CD4-positive, alpha-beta memory T cell (primary cell): ENCODE measurements at regions not wholly inside any gene's neighbourhood (a gene's known extent, or its start where the extent isn't known, plus 50 kb on each side); places are given as distances from the start of the nearest gene placed in this dataset.

Source experiments
- CTCF ChIA-PET: fragments of 350-600 bp; sonication (Branson Sonifier 250); formaldehyde crosslinking; loops from one replicate; lab custom pipeline; 2021; ENCODE audit warnings: inconsistent platforms; ENCODE audit not compliant: partially characterized antibody; lab: Charles Lee
- POLR2A ChIA-PET: fragments of 350-600 bp; sonication (Branson Sonifier 250); formaldehyde crosslinking; loops from one replicate; lab custom pipeline; 2021; ENCODE audit not compliant: partially characterized antibody; lab: Charles Lee
- DNase-seq, 5 donors: peaks; one replicate each; pipeline versions ENCODE4 v3.0.0 to v3.0.0-alpha.2; 2020 to 2022; ENCODE audit warnings: mixed read lengths in 1 of 5
- H3K27ac ChIP-seq: one replicate; pipeline ENCODE4 v1.7.0; 2013; ENCODE audit warnings: low read depth, low read length
- H3K27me3 ChIP-seq: 2 replicates; pipeline ENCODE4 v1.7.0; 2013; ENCODE audit warnings: mild to moderate bottlenecking, low read length, moderate library complexity; ENCODE audit not compliant: insufficient read depth
- H3K36me3 ChIP-seq: 2 replicates; pipeline ENCODE4 v1.7.0; 2013; ENCODE audit warnings: mild to moderate bottlenecking, low read length, moderate library complexity; ENCODE audit not compliant: insufficient read depth
- H3K4me1 ChIP-seq: 2 replicates; pipeline ENCODE4 v1.7.0; 2013; ENCODE audit warnings: mild to moderate bottlenecking, low read length, moderate library complexity; ENCODE audit not compliant: insufficient read depth
- H3K4me3 ChIP-seq, 2 donors: one replicate each; pipeline ENCODE4 v1.7.0; 2013; ENCODE audit warnings: low read length in 2 of 2, mild to moderate bottlenecking in 1 of 2
- H3K9me3 ChIP-seq, 2 donors: one replicate each; pipeline ENCODE4 v1.7.0; 2013; ENCODE audit warnings: low read length in 2 of 2, control low read depth in 1 of 2; ENCODE audit not compliant: control insufficient read depth in 1 of 2
- H3K27ac Mint-ChIP-seq, 7 donors: one replicate each; pipeline ENCODE4 v1.8.0; 2020 to 2021; ENCODE audit warnings: mixed read lengths in 7 of 7, mild to moderate bottlenecking in 6 of 7, inconsistent platforms in 3 of 7, moderate library complexity in 3 of 7
- H3K27me3 Mint-ChIP-seq, 2 donors: one replicate each; pipeline ENCODE4 v1.8.0; 2020 to 2021; ENCODE audit warnings: mixed read lengths in 2 of 2
- H3K36me3 Mint-ChIP-seq, 2 donors: one replicate each; pipeline ENCODE4 v1.8.0; 2020 to 2021; ENCODE audit warnings: mixed read lengths in 2 of 2, inconsistent platforms in 1 of 2, mild to moderate bottlenecking in 1 of 2
- H3K4me1 Mint-ChIP-seq, 4 donors: one replicate each; pipeline ENCODE4 v1.8.0; 2020 to 2021; ENCODE audit warnings: mixed read lengths in 4 of 4, mild to moderate bottlenecking in 1 of 4
- H3K4me3 Mint-ChIP-seq, 8 donors: one replicate each; pipeline ENCODE4 v1.8.0; 2020 to 2021; ENCODE audit warnings: mixed read lengths in 8 of 8, mild to moderate bottlenecking in 7 of 8, moderate library complexity in 6 of 8, inconsistent platforms in 3 of 8
- H3K9me3 Mint-ChIP-seq, 8 donors: one replicate each; pipeline ENCODE4 v1.8.0; 2020 to 2021; ENCODE audit warnings: mixed read lengths in 8 of 8, mild to moderate bottlenecking in 5 of 8, inconsistent platforms in 3 of 8, moderate library complexity in 1 of 8
- intact Hi-C: fragments of 100-400 bp; cut with micrococcal nuclease; formaldehyde crosslinking; loops from one replicate; pipeline ENCODE4 v1.15.1; 2023

DNA sequence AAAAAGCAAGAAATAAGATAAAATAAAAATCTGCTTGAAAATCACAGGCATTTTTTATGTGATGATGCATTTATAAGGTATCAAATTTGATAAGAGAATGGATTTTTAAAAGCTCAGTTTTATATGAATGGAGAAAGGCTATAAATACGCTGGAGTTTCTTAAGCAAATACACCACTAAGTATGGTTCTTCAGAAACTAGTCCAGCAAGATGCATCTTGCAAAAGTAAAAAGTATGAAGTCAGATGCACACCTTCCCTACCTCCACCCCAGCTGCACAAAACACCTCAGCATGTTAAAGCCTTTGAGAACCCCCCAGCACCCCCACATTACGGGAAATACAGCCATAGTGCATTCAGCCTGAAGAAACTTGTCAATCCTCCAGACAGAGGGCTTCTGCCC lies 143.1 kb upstream of the PROX1 start:
- Mint-ChIP-seq H3K4me3 (no peak overlapping the region), H3K27me3 (peaks cover 0 to 5% of the 10 kb centered on the region in 2 donors), H3K9me3 (peaks cover 0 to 6% (median 0%) of the 10 kb centered on the region in 8 donors), H3K4me1 (peaks cover 0 to 7% (median 5%) of the 10 kb centered on the region in 4 donors), H3K27ac (no peak overlapping the region), H3K36me3 (no peaks in the 10 kb centered on the region)
- no peaks in the 10 kb centered on the region for H3K27me3 ChIP-seq
- ChIA-PET CTCF (no interaction called here), POLR2A (no interaction called here)
- H3K4me1 ChIP-seq: no peaks in the 10 kb centered on the region
- H3K9me3 ChIP-seq: no peaks in the 10 kb centered on the region
- no peaks in the 10 kb centered on the region for H3K36me3 ChIP-seq
- H3K27ac ChIP-seq: no peak overlapping the region
- intact Hi-C loops: no loop called here
- H3K4me3 ChIP-seq: no peak overlapping the region
- DNase-seq: no peak

- POLR2A ChIA-PET: interaction anchor here (0.7 kb wide), 1 partner anchor 68 kb away, joined by 3 read pairs; no protein-coding TSS in a partner anchor
Observed at GRCh38 chr1:213852107-213852506, 135.7 kb upstream of the PROX1 start.

DNA sequence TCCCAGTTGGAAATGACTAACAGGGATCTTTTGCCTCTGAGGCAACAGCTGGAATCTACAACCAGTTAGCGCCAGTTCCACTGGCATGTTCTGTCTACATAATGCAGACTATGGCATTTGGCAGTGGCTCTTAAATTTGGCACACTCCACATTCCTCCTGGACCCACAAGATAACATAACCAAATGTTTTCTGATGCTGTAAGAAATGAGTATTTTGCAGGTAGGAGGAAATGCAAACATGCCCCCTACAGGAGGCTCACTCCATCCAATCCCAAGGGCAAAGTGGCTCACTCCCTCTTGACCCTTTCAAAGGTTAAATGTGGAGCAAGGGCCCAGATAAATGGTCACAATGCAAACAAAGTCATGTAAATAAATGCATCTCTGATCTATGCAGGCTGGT lies 129.2 kb upstream of the PROX1 start:
- H3K36me3 ChIP-seq: no peaks in the 10 kb centered on the region
- H3K4me1 Mint-ChIP-seq: peaks cover 0 to 8% (median under 1%) of the 10 kb centered on the region in 4 donors
- H3K9me3 ChIP-seq: no peaks in the 10 kb centered on the region
- no peaks in the 10 kb centered on the region for H3K27me3 ChIP-seq
- no peaks in the 10 kb centered on the region for H3K36me3 Mint-ChIP-seq
- H3K4me3 ChIP-seq: no peak overlapping the region
- CTCF ChIA-PET: no interaction called here
- H3K4me1 ChIP-seq: peaks cover 6% of the 10 kb centered on the region
- no peak overlapping the region for H3K4me3 Mint-ChIP-seq
- no peaks in the 10 kb centered on the region for H3K27me3 Mint-ChIP-seq
- no peak overlapping the region for H3K27ac Mint-ChIP-seq
- peaks cover 0 to 3% (median 0%) of the 10 kb centered on the region in 8 donors for H3K9me3 Mint-ChIP-seq
- intact Hi-C loops: no loop called here
- DNase-seq: no peak
- no peak overlapping the region for H3K27ac ChIP-seq
- POLR2A ChIA-PET: no interaction called here

More at GRCh38 chr1:213852107-213852506, 135.7 kb upstream of the PROX1 start:
- no peaks in the 10 kb centered on the region for H3K27me3 Mint-ChIP-seq
- Histone ChIP-seq H3K27ac (no peak overlapping the region), H3K36me3 (no peaks in the 10 kb centered on the region), H3K9me3 (no peaks in the 10 kb centered on the region), H3K4me3 (no peak overlapping the region), H3K4me1 (peaks cover 28% of the 10 kb centered on the region), H3K27me3 (no peaks in the 10 kb centered on the region)
- intact Hi-C loops: loop anchor here (1.0 to 5.0 kb wide), 3 partner anchors 68 to 182 kb away; no protein-coding TSS in a partner anchor
- peaks cover 2 to 14% (median 5%) of the 10 kb centered on the region in 4 donors for H3K4me1 Mint-ChIP-seq
- H3K36me3 Mint-ChIP-seq: no peaks in the 10 kb centered on the region
- DNase-seq: peak; percentile 47 to 66 (median 62)
- H3K27ac Mint-ChIP-seq: no peak overlapping the region
- H3K9me3 Mint-ChIP-seq: peaks cover 0 to 5% (median 0%) of the 10 kb centered on the region in 8 donors
- CTCF ChIA-PET: interaction anchor here (1.2 kb wide), 1 partner anchor 181 kb away, joined by 4 read pairs; no protein-coding TSS in a partner anchor
- no peak overlapping the region for H3K4me3 Mint-ChIP-seq

DNA sequence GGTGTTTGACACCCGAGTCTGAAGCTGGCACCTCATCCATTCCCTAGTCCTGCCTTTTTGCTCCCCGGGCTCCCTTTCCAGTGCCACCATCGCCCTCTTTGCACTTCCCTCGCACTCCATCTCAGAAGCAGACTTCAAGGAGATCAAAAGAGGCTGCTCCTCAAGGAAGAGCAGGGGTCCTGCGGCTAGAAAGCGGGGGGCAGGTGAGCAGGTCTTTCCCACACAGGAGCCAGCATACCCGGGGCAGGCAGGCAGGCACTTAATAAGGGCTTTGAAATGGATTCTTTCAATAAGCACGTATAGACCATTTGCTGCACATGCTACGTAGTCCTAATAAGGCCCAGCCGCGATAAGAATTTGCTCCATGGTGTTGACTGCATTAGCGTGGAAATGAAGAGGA lies 125.9 kb upstream of the PROX1 start:
- H3K27ac Mint-ChIP-seq: no peak overlapping the region
- no peaks in the 10 kb centered on the region for H3K9me3 ChIP-seq
- no peaks in the 10 kb centered on the region for H3K27me3 Mint-ChIP-seq
- intact Hi-C loops: no loop called here
- no peaks in the 10 kb centered on the region for H3K36me3 Mint-ChIP-seq
- H3K36me3 ChIP-seq: no peaks in the 10 kb centered on the region
- H3K4me3 ChIP-seq: no peak overlapping the region
- no peaks in the 10 kb centered on the region for H3K4me1 Mint-ChIP-seq
- no peaks in the 10 kb centered on the region for H3K4me1 ChIP-seq
- POLR2A ChIA-PET: no interaction called here
- peaks cover 0 to 3% (median 0%) of the 10 kb centered on the region in 8 donors for H3K9me3 Mint-ChIP-seq
- H3K4me3 Mint-ChIP-seq: no peak overlapping the region
- no peak for DNase-seq
- no peak overlapping the region for H3K27ac ChIP-seq
- H3K27me3 ChIP-seq: no peaks in the 10 kb centered on the region
- CTCF ChIA-PET: no interaction called here

GRCh38 chr1:213864091-213864490 lies 123.7 kb upstream of the PROX1 start:
- CTCF ChIA-PET: no interaction called here

GRCh38 chr1:213868482-213868881 lies 119.3 kb upstream of the PROX1 start:
- H3K9me3 Mint-ChIP-seq: no peaks in the 10 kb centered on the region
- H3K4me1 Mint-ChIP-seq: peaks cover 2 to 20% (median 4%) of the 10 kb centered on the region in 4 donors

More at GRCh38 chr1:213864091-213864490, 123.7 kb upstream of the PROX1 start:
- no peaks in the 10 kb centered on the region for H3K36me3 ChIP-seq
- no peaks in the 10 kb centered on the region for H3K36me3 Mint-ChIP-seq
- H3K27ac ChIP-seq: no peak overlapping the region
- no peaks in the 10 kb centered on the region for H3K4me1 Mint-ChIP-seq
- H3K27me3 Mint-ChIP-seq: no peaks in the 10 kb centered on the region
- no peaks in the 10 kb centered on the region for H3K9me3 ChIP-seq
- no peaks in the 10 kb centered on the region for H3K4me1 ChIP-seq
- no peaks in the 10 kb centered on the region for H3K27me3 ChIP-seq
- no peak for DNase-seq
- no peak overlapping the region for H3K4me3 Mint-ChIP-seq
- H3K4me3 ChIP-seq: no peak overlapping the region
- H3K9me3 Mint-ChIP-seq: no peaks in the 10 kb centered on the region
- intact Hi-C loops: no loop called here
- POLR2A ChIA-PET: no interaction called here
- H3K27ac Mint-ChIP-seq: no peak overlapping the region

GRCh38 chr1:213871179-213871578 lies 116.6 kb upstream of the PROX1 start:
- POLR2A ChIA-PET: no interaction called here
- H3K27ac Mint-ChIP-seq: peak overlapping the region in 2 of 7 donors; percentile 0 to 42
- H3K36me3 ChIP-seq: no peaks in the 10 kb centered on the region
- H3K27me3 ChIP-seq: no peaks in the 10 kb centered on the region
- no peaks in the 10 kb centered on the region for H3K36me3 Mint-ChIP-seq
- CTCF ChIA-PET: no interaction called here
- no peaks in the 10 kb centered on the region for H3K9me3 ChIP-seq
- H3K4me1 ChIP-seq: no peaks in the 10 kb centered on the region
- H3K4me3 ChIP-seq: no peak overlapping the region
- no peak overlapping the region for H3K27ac ChIP-seq
- peak overlapping the region in 1 of 8 donors; percentile 5 for H3K4me3 Mint-ChIP-seq
- no peak for DNase-seq
- no peaks in the 10 kb centered on the region for H3K27me3 Mint-ChIP-seq
- peaks cover 0 to 3% (median 0%) of the 10 kb centered on the region in 8 donors for H3K9me3 Mint-ChIP-seq
- H3K4me1 Mint-ChIP-seq: peaks cover 2 to 20% (median 4%) of the 10 kb centered on the region in 4 donors
- intact Hi-C loops: no loop called here

More at GRCh38 chr1:213868482-213868881, 119.3 kb upstream of the PROX1 start:
- ChIA-PET CTCF (interaction anchor here (0.6 kb wide), 1 partner anchor 862 kb away, joined by 3 read pairs; no protein-coding TSS in a partner anchor), POLR2A (no interaction called here)
- Histone ChIP-seq H3K4me3 (no peak overlapping the region), H3K27me3 (no peaks in the 10 kb centered on the region), H3K4me1 (no peaks in the 10 kb centered on the region), H3K36me3 (no peaks in the 10 kb centered on the region), H3K9me3 (no peaks in the 10 kb centered on the region), H3K27ac (no peak overlapping the region)
- H3K4me3 Mint-ChIP-seq: no peak overlapping the region
- intact Hi-C loops: no loop called here
- H3K27ac Mint-ChIP-seq: no peak overlapping the region
- H3K36me3 Mint-ChIP-seq: no peaks in the 10 kb centered on the region
- H3K27me3 Mint-ChIP-seq: no peaks in the 10 kb centered on the region
- DNase-seq: no peak
